ENCODE measurements at regions not wholly inside any gene's neighbourhood (a gene's known extent, or its start where the extent isn't known, plus 50 kb on each side); places are given as distances from the start of the nearest gene placed in this dataset.

DNA sequence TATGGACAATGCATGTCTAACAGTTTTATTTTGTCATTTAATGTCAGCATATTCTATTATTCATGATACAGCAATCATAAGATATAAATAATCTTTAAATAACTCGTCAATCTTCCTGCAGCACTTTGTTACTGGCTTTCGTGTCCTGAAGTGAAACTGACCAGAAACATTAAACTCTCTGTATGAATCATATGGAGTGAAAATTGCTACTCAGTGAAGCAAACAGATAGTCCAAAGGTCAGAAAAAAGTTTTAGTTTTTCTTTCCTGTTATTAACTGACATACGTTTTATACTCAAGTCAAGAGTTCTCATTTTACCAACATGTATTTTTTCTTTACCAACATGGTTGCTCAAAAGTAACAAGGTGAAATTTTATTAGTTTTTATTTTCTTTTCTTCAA lies 106.8 kb upstream of the GALNT5 start:
- DNase-seq (ENCODE audit: low spot score): peak; percentile 17

DNA sequence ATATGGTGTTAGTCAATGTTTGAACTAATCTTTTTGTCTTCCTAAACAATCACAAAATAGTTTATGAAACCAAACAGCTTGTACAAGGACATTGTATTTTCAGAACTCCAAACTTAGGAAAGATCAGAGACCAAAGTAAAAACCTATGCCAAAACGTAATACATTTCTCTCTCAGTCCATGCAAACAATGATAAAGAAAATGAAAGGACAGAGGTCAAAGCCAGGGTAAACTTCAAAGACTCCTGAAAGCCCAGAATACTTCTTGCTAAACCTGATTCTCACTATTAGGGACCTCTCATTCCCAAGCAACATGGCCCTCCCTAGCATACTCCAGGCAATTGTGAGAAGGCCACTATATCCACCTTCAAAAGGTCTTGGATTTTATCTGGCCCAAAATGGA lies 105.1 kb upstream of the GALNT5 start:
- DNase-seq (ENCODE audit: low spot score): no peak

DNA sequence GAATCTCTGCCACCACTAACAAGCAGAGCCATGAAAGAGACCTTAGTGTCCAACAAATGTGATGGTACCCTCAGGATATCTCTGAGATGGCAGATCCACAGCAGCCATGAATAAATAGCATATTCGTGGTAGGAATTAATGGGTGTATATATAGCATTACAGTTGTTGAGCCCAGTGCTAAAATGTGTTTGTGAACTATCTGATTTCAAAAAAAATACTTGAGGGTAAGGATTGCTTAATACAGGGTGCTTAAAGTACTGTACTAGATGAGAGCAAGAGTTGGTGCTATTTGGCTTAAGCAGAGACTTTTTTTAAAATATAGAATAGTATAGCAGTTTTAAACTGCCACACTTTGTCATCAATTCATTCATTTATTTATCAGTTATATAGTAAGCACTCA lies 101.5 kb upstream of the GALNT5 start:
- no peak for DNase-seq (ENCODE audit: low spot score)

DNA sequence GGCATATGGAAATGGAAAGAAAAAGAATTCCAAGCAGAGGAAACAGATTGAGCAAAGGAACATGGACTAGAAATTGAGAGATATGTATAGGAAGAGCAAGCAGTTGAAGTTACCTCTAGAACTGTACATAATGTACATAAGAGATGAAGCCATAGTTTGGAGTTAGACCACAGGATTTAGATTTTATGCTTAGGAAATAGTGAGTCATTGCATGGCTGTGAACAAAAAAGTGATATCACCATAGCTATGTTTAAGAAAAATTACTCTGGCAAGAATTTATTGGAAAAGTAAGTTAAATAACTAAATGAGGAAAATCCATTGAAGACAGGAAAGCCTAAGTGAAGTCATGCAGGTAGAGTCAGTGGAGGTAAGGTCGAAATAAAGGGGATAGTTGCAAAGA lies 99.4 kb upstream of the GALNT5 start:
- DNase-seq (ENCODE audit: low spot score): no peak

DNA sequence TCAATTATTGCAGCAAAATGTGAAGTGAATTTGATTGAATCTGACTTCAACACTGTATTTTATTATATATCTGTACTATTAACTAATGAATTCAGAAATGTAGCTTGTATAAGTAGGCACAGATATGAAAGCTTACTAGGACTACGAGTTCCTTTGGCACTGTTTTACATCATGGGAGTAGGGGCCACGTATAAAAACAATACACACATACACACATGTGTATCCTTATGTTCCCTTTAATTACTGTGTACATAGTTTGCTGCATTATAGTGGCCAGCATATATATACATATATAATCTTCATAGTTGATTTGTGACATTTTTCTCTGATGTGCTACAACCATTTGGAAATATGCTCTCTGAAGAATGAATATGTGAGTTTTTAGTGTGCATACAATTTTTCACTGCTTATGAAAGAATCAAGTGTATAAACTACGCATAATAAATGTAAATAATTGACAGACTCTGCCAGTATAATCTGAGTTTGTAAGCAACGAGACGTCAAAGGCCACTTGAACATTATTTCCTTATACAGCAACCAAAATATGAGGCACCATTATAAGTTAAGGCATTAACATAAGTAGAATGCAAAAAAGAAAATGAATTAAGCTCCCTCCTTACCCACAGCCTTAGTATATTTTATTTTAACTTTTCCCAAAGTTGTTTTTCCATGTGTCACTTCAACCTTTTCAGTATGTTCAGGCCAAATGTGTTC lies 98.1 kb upstream of the GALNT5 start:
- no peak for DNase-seq (ENCODE audit: low spot score)

DNA sequence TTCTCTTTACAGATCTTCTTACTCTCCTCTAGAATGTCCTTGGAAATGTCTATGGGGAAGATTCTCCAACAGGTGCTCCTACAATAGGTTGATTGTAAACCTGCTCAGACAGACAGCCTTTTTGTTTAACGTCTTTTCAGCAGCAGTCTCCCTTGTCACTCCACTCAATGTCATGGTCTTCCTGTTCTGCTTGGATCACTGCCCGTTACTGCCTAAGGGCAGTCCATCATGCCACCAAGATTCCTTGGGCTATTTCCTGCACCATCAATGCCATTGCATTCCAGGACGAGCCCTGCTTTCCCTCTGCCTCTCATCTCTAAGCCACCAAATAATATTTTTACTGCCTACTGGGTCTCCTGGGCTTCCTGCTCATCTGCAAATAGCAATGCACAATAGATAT lies 97.4 kb upstream of the GALNT5 start:
- no peak for DNase-seq (ENCODE audit: low spot score)

DNA sequence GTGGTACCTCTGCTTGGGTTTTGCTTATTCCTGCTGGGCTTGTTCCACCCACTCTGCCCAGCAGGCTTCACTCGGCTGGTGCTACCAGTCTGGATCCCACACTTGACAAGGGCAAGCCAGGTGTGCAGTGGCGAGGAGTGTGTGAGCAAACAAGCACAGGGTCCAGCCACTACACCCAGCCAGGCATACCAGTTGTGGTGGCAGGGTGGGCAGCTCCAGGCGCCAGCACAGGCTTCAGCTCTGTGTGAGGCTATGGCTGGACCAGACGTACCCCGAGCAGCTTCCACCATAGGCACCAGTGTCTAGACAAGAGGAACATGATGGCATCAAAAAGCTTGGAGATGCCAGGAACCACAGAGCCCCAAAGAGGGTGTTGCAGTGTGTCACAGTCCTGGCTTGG lies 93.1 kb upstream of the GALNT5 start:
- no peak for DNase-seq (ENCODE audit: low spot score)

DNA sequence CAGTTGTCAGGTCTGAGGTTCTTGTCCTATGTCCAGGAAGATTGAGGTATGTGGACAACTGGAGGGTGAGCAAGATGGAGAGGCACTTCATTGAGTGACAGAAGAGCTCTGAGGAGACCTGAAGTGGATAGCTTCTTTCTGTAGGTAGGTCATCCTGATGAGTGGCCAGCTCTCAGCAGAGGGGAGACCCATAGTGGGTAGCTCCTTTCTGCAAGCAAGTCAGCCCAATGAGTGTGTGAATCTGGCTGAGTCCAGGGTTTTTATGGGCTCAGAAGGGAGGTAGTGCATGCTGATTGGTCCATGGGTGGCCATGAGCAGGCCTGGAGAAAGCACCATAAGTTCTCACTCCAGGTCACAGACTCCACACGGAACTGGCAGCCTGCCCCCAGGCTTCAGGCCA lies 92.6 kb upstream of the GALNT5 start:
- no peak for DNase-seq (ENCODE audit: low spot score)

DNA sequence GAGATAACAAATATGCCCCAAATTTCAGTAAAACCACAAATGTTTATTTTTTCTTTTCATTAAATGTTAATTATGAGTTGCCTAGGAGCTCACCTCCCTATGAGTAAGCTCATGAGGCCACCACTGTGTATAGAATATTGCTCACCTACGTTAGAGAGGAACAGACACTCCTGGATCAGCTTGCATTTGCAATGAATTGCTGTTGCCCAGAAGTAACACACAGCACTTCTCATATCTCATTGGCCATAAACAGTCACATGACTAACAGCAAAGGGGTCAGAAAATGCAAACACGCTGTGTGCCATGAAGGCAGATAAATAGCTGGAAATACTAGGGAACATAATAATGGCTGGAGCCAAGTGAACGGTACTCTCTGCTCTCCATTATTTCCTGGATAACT lies 89.0 kb upstream of the GALNT5 start:
- no peak for DNase-seq (ENCODE audit: low spot score)

DNA sequence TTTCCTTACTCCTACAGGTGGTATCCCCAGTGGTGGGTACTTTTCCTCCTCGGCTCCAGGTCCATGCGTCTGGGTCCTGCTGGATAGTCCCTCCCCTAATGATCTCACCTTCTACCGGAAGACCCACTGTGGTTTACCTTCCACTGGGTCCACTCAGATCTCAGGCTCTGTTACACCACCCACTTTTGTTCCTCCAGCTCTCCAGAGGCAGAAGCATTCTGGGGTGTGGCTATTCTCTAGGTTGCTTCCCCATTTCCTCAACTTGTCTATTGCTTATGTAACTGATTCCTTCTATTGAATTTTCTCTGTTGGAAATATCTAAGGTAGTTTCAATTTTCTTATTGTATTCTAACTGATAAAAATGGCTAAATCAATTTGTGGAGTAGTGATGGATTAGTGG lies 87.6 kb upstream of the GALNT5 start:
- DNase-seq (ENCODE audit: low spot score): no peak

DNA sequence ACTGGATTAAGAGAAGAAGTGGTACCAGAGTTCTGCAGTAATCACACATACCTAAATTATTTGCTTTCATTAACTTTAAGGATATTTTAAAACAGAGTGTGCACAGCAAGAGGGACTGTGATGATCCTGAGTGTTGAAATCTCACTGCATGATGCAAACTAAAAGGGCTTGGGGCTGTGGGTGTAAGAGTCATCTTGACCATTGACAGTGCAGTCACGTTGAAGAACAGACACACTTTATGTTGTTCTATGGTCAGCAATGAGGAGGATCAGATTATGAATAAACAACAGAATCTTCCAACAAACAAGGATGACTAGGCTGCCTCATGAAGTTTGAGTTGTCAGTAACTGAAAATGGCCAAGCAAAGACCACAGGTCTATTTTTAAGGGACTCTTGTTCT lies 87.2 kb upstream of the GALNT5 start:
- DNase-seq (ENCODE audit: low spot score): peak; percentile 43

DNA sequence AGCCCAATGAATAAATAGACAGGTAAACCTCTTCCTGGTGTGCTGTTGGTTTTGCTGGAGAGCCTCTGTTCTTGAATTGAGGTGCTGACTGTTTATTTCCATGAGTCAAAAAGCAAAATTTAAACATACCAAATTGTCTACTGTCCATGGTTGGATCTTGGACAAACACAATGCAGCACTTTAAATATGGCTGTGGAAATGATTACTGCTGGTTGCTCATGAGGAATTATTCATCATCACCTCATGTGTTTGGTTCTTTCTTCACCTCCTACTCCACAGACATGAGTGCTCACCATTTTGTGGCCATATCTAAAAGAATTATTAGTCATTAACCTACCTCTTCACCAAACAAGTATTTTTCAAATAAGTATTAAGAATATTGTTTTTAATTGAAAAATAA lies 85.3 kb upstream of the GALNT5 start:
- no peak for DNase-seq (ENCODE audit: low spot score)

DNA sequence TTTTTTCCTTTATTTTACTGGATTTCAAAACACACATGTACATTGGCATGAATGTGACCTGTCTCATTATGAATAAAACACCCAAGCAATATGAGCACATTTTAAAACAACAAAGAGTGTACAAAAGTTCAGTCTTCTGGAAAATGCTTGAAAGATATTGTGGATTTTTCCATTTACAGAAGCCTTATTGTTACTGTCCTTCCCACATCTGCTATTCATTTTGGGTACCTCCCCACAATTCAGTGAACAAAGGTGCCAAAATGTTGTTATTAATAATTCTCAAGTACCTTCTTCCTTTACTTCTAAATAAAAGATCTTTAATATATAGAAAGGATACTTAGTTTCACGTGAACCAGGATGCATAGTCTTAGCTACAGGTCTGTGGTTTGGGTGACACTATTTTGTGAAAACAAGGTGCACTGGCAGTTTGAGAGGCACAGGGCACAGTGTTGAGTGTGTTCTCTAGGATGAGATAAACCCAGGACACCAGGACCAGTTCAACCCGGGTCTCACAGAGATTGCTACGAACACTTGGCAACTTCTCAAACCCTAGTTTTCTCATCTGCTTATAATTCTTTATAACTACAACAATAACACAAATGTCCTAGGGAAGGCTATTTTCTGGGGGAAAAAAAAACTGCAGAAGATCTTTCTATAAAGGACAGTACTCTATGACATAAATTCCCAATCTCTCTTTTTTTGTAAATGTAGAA lies 84.5 kb upstream of the GALNT5 start:
- DNase-seq (ENCODE audit: low spot score): peak; percentile 48

DNA sequence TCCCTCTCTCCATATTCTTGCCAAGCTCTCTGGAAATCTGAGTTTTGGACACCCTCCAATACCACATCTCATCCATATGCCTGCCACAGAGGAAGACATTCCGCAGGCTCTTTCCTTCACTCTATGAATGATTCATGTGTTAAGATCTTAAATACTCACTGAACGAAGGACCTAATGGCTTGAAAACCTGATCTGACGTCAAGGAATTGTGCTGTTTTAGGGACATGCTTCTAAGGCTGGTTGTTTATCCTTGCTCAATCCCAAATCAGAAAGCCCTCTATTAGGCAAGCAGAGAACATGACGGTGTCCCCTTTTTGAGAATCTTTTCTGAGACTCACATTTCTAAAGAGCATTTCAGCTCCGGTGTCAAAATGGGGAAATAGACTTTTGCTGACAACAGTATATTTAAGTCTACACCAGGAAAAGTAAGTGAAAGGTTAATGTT lies 83.7 kb upstream of the GALNT5 start:
- peak; percentile 87 for DNase-seq (ENCODE audit: low spot score)

DNA sequence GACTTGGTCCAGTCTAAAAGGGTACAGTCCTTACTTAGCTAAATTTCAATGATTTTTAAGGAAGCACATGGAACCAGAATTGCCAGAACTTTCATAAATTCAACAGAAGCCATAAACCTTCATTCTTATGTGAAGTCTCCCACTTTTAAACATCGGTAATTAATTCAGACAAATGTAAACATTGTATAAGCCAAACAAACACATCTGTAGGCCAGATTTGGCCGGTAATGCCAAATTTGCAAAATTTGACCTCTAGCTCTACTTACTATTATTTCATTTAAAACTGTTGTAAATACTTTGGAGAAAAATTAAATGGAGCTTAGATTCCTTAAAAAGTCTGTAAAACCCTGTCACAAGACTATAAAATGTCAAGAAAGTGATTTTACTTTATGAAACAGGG lies 83.2 kb upstream of the GALNT5 start:
- no peak for DNase-seq (ENCODE audit: low spot score)

DNA sequence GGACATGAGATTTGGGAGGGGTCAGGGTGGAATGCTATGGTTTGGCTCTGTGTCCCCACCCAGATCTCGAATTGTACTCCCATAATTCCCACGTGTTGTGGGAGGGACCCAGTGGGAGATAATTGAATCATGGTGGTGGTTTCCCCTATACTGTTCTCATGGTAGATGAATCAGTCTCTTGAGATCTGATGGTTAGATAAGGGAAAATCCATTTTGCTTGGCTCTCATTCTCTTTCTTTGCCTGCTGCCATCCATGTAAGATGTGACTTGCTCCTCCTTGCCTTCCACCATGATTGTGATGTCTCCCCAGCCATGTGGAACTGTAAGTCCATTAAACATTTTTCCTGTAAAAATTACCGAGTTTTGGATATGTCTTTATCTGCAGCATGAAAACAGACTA lies 80.9 kb upstream of the GALNT5 start:
- no peak for DNase-seq (ENCODE audit: low spot score)

DNA sequence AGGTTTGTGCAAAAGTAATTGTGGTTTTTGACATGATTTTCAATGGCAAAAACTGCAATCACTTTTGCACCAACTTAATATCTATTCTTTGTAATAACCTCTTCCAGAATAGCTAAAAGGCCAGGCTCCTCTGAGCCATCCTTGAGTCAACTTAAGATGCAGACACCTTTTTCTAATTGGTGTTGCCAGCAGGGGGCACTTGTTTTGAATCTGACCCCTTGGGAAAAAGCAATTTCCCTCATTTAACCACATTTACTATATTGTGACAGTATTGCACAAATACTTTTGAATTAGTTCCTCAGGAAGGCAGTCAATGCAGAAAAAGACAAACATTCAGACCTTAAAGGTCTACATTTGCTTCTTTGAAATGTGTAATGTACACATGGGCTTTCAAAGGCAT lies 78.6 kb upstream of the GALNT5 start:
- no peak for DNase-seq (ENCODE audit: low spot score)

DNA sequence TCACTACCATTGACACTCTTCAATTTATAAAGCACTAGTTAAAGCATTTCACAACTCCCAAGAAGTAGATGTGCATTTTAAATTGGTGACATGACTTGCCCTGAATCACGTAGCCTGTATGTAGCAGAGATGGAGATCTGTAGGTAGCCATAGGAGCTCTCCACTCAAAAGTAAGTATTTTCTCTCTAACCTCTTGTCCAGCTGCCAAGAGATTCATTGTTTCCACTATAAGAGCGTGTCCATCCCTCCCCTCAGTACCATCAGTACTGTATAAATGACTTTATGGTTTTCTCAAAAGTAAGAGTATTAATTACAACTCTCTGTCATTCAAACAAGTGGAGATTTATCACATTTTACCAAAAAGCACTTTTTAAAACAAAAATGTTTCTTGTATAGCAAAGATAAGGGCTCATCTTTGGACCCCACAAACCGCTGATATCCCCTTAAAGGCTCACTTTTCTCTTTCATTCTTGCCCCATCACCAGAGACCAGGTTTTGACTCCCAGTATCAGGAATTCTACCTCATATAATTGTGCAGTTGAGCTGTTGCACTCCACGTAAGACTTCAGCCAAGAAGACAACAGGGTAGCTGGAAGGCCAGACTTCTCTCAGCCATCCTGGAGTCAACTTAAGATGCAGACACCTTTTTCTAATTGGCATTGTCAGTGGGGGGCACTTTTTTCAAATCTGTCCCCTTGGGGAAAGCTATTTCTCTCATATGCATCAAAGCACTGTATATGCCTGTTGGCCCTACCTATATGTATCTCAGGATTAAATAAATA lies 78.0 kb upstream of the GALNT5 start:
- DNase-seq (ENCODE audit: low spot score): no peak

DNA sequence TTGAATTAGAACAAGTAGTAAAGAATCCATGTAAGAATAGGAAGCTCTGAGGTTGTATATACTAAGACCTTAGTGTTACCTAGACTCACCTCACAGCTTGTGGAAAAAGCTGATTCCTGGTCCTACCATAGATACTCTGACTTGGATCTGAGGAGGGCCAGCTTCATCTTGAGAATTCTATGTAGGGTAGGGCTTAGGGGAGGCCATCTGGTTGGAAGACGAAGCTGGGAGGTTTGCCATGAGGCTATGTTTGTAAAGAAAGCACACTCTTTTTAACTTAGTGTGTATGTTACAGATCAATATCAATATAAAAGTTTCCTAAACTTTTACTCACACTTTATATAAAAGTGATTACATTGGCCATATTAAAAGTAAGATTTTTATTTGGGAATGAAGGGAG lies 77.1 kb upstream of the GALNT5 start:
- no peak for DNase-seq (ENCODE audit: low spot score)

DNA sequence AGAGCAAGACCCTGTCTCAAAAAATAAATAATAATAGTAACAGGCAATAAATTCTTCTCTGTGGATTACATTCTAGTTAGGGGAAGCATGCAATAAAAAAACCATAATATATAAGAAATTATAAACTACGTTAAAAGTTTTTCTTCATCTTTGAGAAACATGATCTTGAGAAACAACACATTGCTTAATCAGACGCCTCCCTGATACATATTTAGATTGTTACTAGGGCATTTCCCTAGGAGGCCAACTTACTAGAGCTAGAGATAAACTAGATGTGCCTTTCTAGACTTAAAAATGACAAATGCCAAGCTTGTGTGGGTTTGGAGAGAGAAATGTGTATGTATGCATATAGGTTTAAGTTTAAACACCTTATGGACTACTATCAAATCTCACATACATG lies 76.3 kb upstream of the GALNT5 start:
- DNase-seq (ENCODE audit: low spot score): no peak

DNA sequence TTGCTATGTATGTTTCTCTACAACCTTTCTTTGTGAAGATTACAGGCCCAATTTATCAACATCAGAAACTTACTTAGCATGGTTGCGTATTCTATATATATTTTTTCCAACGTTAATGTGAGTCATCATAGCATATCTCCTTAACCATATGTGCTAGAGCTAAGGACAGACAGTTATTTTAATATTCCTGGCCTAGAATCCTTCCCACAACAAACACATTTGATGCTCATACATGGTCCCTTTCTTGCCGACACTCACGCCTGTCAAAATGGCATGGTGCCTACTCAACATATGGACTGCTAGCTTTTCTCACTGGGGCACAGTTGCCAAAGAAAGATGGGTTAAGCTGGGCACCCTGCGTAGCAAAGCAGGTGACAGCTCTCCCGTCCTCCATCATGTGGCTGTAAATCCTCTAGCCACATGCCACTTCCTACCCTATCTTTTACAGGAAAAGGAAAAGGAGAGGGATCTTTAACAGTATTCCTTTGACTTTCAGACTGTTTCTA lies 75.2 kb upstream of the GALNT5 start:
- no peak for DNase-seq (ENCODE audit: low spot score)

DNA sequence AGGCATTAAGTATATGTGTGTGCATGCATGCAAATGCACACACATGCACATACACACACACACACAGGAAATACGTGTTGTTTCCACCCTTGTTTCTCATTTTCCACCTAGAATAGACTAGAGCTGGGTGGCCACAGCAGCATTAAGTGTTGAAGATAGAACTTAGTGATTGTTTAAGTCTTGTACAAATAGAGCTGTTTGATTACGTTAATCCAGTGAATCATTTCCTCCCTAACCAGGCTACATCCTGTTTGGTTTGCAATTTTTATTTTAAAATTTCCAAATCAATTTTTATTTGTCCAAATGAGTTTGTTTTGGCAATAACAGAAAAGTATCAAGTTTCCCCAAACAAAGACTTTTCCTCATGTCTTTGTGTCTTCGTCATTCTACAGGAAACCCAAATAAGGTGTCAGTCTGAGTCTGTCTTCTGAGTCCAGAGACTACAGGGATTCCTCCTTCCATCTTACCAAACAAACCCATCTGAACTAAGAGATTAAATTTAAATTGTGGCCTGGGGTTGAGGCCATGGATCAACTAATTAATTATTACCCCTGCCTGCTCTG lies 74.6 kb upstream of the GALNT5 start:
- DNase-seq (ENCODE audit: low spot score): peak; percentile 75

Measured in COLO829 (cell line).